NT2/D1 (cell line): ENCODE measurements at regions not wholly inside any gene's neighbourhood (a gene's known extent, or its start where the extent isn't known, plus 50 kb on each side); places are given as distances from the start of the nearest gene placed in this dataset.

Source experiments
- SUZ12 ChIP-seq: IDR thresholded peaks from 2 replicates; pipeline ENCODE4 v1.6.1; 2011; ENCODE audit not compliant: insufficient read length, insufficient read depth; ENCODE audit errors: extremely low read depth
- YY1 ChIP-seq: IDR thresholded peaks from 2 replicates; pipeline ENCODE4 v1.6.1; 2011; ENCODE audit not compliant: insufficient read length, insufficient read depth
- ZNF274 ChIP-seq: IDR thresholded peaks from 2 replicates; pipeline ENCODE4 v1.6.1; 2011; ENCODE audit warnings: mild to moderate bottlenecking, low read depth, low read length

- no peak for TF ChIP-seq ZNF274
- TF ChIP-seq YY1, result no peak
- TF ChIP-seq SUZ12, result no peak
These were observed 283.8 kb downstream of the SH3GL2 start for GRCh38 chr9:17862629-17863028.
